H9 (cell line): ENCODE measurements at regions not wholly inside any gene's neighbourhood (a gene's known extent, or its start where the extent isn't known, plus 50 kb on each side); places are given as distances from the start of the nearest gene placed in this dataset.

Experiments used
- DNase-seq: peaks from one replicate; pipeline ENCODE4 v3.0.0-alpha.2; 2017
- H2AFZ ChIP-seq: one replicate; pipeline ENCODE4 v1.6.1; 2013; ENCODE audit warnings: mild to moderate bottlenecking, low read length, control low read depth, moderate library complexity
- H2AK5ac ChIP-seq: 2 replicates; pipeline ENCODE4 v1.6.1; 2013; ENCODE audit warnings: low read length, control low read depth, mixed read lengths; ENCODE audit not compliant: insufficient read length
- H2BK120ac ChIP-seq: one replicate; pipeline ENCODE4 v1.6.1; 2013; ENCODE audit warnings: low read depth, mild to moderate bottlenecking, low read length, control low read depth, inconsistent platforms; ENCODE audit not compliant: poor library complexity, severe bottlenecking
- H2BK12ac ChIP-seq: 2 replicates; pipeline ENCODE4 v1.6.1; 2013; ENCODE audit warnings: low read length, control low read depth, mixed read lengths, low read depth; ENCODE audit not compliant: insufficient read length
- H2BK15ac ChIP-seq: 2 replicates; pipeline ENCODE4 v1.6.1; 2013; ENCODE audit warnings: low read depth, low read length, control low read depth
- H2BK20ac ChIP-seq: one replicate; pipeline ENCODE4 v1.6.1; 2013; ENCODE audit warnings: low read depth, mild to moderate bottlenecking, low read length, control low read depth, inconsistent platforms; ENCODE audit not compliant: poor library complexity, severe bottlenecking
- H2BK5ac ChIP-seq: 2 replicates; pipeline ENCODE4 v1.6.1; 2013; ENCODE audit warnings: low read length, control low read depth, mixed read lengths; ENCODE audit not compliant: insufficient read length
- H3K14ac ChIP-seq: 2 replicates; pipeline ENCODE4 v1.6.1; 2013; ENCODE audit warnings: low read length, control low read depth; ENCODE audit not compliant: insufficient read depth
- H3K18ac ChIP-seq: 2 replicates; pipeline ENCODE4 v1.6.1; 2013; ENCODE audit warnings: low read depth, mild to moderate bottlenecking, mixed read lengths, low read length, control low read depth; ENCODE audit not compliant: insufficient read length
- H3K23ac ChIP-seq: 2 replicates; pipeline ENCODE4 v1.6.1; 2013; ENCODE audit warnings: low read length, control low read depth, mixed read lengths, low read depth; ENCODE audit not compliant: insufficient read length
- H3K23me2 ChIP-seq: 2 replicates; pipeline ENCODE4 v1.6.1; 2013; ENCODE audit warnings: low read depth, mild to moderate bottlenecking, mixed read lengths, low read length, control low read depth; ENCODE audit not compliant: insufficient read length, poor library complexity, severe bottlenecking
- H3K27ac ChIP-seq: 2 replicates; pipeline ENCODE4 v1.5.1; 2013; ENCODE audit warnings: low read length, control low read depth, mixed read lengths, low read depth; ENCODE audit not compliant: insufficient read length
- H3K27me3 ChIP-seq: 2 replicates; pipeline ENCODE4 v1.6.1; 2013; ENCODE audit warnings: low read length, control low read depth, inconsistent platforms; ENCODE audit not compliant: insufficient read depth
- H3K4ac ChIP-seq: 2 replicates; pipeline ENCODE4 v1.6.1; 2013; ENCODE audit warnings: low read depth, mild to moderate bottlenecking, control low read depth, inconsistent platforms, low read length, moderate library complexity
- H3K4me1 ChIP-seq: 2 replicates; pipeline ENCODE4 v1.6.1; 2013; ENCODE audit warnings: low read length, control low read depth, inconsistent platforms; ENCODE audit not compliant: insufficient read depth
- H3K4me2 ChIP-seq: 2 replicates; pipeline ENCODE4 v1.6.1; 2013; ENCODE audit warnings: low read length, control low read depth, mixed read lengths; ENCODE audit not compliant: insufficient read length, insufficient read depth
- H3K56ac ChIP-seq: 2 replicates; pipeline ENCODE4 v1.6.1; 2013; ENCODE audit warnings: low read depth, mild to moderate bottlenecking, mixed read lengths, low read length, control low read depth; ENCODE audit not compliant: insufficient read length
- H3K79me1 ChIP-seq: 2 replicates; pipeline ENCODE4 v1.6.1; 2013; ENCODE audit warnings: low read depth, mild to moderate bottlenecking, moderate library complexity, low read length, control low read depth, inconsistent platforms; ENCODE audit not compliant: insufficient read depth, poor library complexity, severe bottlenecking
- H3K79me2 ChIP-seq: 2 replicates; pipeline ENCODE4 v1.6.1; 2013; ENCODE audit warnings: low read length, control low read depth, inconsistent platforms; ENCODE audit not compliant: insufficient read depth
- H3K9ac ChIP-seq: 2 replicates; pipeline ENCODE4 v1.6.1; 2013; ENCODE audit warnings: low read length, control low read depth, mixed read lengths; ENCODE audit not compliant: insufficient read length; ENCODE audit errors: extremely low read depth
- H3K9me3 ChIP-seq: one replicate; pipeline ENCODE4 v1.6.1; 2013; ENCODE audit warnings: low read depth, low read length, inconsistent platforms; ENCODE audit not compliant: control insufficient read depth
- H3T11ph ChIP-seq: one replicate; pipeline ENCODE4 v1.6.1; 2013; ENCODE audit warnings: mild to moderate bottlenecking, low read length, control low read depth, inconsistent platforms
- H4K20me1 ChIP-seq: one replicate; pipeline ENCODE4 v1.6.1; 2013; ENCODE audit not compliant: control insufficient read depth, insufficient read length, insufficient read depth
- H4K5ac ChIP-seq: 2 replicates; pipeline ENCODE4 v1.6.1; 2013; ENCODE audit warnings: low read depth, mild to moderate bottlenecking, mixed read lengths, low read length, control low read depth; ENCODE audit not compliant: insufficient read length
- H4K8ac ChIP-seq: replicated peaks from 2 replicates; pipeline ENCODE4 v1.6.1; 2013; ENCODE audit warnings: low read length, control low read depth, mixed read lengths, low read depth; ENCODE audit not compliant: insufficient read length
- H4K91ac ChIP-seq: 2 replicates; pipeline ENCODE4 v1.6.1; 2013; ENCODE audit warnings: low read depth, mild to moderate bottlenecking, moderate library complexity, mixed read lengths, low read length, control low read depth; ENCODE audit not compliant: insufficient read length
- H3K27ac Mint-ChIP-seq, 3 experiments: 2 replicates in 2 of 3; 3 replicates in 1 of 3; pipeline ENCODE4 v1.8.0; 2020 to 2021; ENCODE audit warnings: mixed read lengths in 3 of 3, mild to moderate bottlenecking in 1 of 3, moderate library complexity in 1 of 3
- H3K27me3 Mint-ChIP-seq: 2 replicates; pipeline ENCODE4 v1.8.0; 2021; ENCODE audit warnings: low read depth, mild to moderate bottlenecking, moderate library complexity, mixed read lengths
- H3K36me3 Mint-ChIP-seq, 3 experiments: 2 replicates in 2 of 3; 3 replicates in 1 of 3; pipeline ENCODE4 v1.8.0; 2020 to 2021; ENCODE audit warnings: low read depth in 3 of 3, mixed read lengths in 3 of 3; ENCODE audit not compliant: insufficient read depth in 1 of 3
- H3K4me1 Mint-ChIP-seq, 2 experiments: 2 replicates each; pipeline ENCODE4 v1.8.0; 2020; ENCODE audit warnings: mixed read lengths in 2 of 2
- H3K4me3 Mint-ChIP-seq, 2 experiments: 2 replicates in 1 of 2; 3 replicates in 1 of 2; pipeline ENCODE4 v1.8.0; 2020 to 2021; ENCODE audit warnings: mild to moderate bottlenecking in 2 of 2, mixed read lengths in 2 of 2, moderate library complexity in 1 of 2
- H3K9me3 Mint-ChIP-seq, 2 experiments: 2 replicates in 1 of 2; 3 replicates in 1 of 2; pipeline ENCODE4 v1.8.0; 2020; ENCODE audit warnings: mild to moderate bottlenecking in 2 of 2, mixed read lengths in 2 of 2, moderate library complexity in 1 of 2
- CTCF ChIP-seq: fragments of 200-600 bp; sonication (generic); conservative IDR thresholded peaks from 3 replicates; pipeline ENCODE4 v1.8.0; 2021; ENCODE audit warnings: antibody characterized with exemption, mild to moderate bottlenecking
- WGBS: extraction: QIAGEN DNeasy Blood & Tissue Kit; methylation state at CpG from one replicate; pipeline ENCODE4 v1.1.7; 2013; ENCODE audit warnings: missing lambda C conversion rate, low lambda C conversion rate, mixed read lengths; ENCODE audit not compliant: insufficient read length; ENCODE audit errors: extremely low coverage; 5-methylcytosine and 5-hydroxymethylcytosine counted together

DNA sequence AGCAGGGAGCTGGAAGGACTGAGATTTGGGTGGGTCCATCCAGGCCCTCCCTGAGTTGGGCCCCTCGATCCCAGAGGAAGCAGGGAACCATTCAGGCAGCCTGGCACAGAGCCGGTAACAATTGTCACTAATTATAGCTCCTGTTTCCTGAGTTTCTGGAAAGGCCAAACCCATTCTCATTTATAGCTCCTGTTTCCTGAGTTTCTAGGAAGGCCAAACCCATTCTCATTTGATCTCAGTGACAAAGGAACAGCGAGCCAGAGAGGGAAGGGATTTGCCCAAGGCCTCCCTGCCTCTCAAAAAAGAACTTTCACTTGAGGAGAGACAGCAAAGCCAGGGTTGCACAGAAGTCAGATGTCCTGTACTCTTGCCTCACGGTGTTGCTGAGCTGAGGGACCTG, 521.9 kb downstream of the TYW1 start:
- no peaks in the 10 kb centered on the region for H3K79me2 ChIP-seq
- TF ChIP-seq CTCF: no peak
- H2BK20ac ChIP-seq: no peak overlapping the region
- Mint-ChIP-seq H3K27me3 (no peaks in the 10 kb centered on the region; the same call in 1 of the 2 replicates), H3K4me1 (peaks cover 6 to 18% of the 10 kb centered on the region in 2 experiments; a peak in 3 of 4 replicates), H3K36me3 (peaks cover 24 to 40% (median 29%) of the 10 kb centered on the region in 3 experiments), H3K27ac (no peak overlapping the region; a peak in 1 of 7 replicates), H3K4me3 (no peak overlapping the region; a peak in 1 of 5 replicates), H3K9me3 (peaks cover 37 to 41% of the 10 kb centered on the region in 2 experiments)
- H3K4me1 ChIP-seq: no peaks in the 10 kb centered on the region; the same call in 1 of the 2 replicates
- H4K8ac ChIP-seq: no peak overlapping the region
- H3K23me2 ChIP-seq: no peaks in the 10 kb centered on the region
- no peak overlapping the region for H3K4ac ChIP-seq
- H3K18ac ChIP-seq: no peak overlapping the region
- H4K20me1 ChIP-seq: no peaks in the 10 kb centered on the region
- H3K27me3 ChIP-seq: no peaks in the 10 kb centered on the region
- H3K4me2 ChIP-seq: no peak overlapping the region
- H4K91ac ChIP-seq: no peak overlapping the region
- no peak overlapping the region for H2AK5ac ChIP-seq
- DNase-seq: no peak
- H2BK15ac ChIP-seq: no peak overlapping the region
- H3K14ac ChIP-seq: no peak overlapping the region; the same call in 1 of the 2 replicates
- no peak overlapping the region for H3K27ac ChIP-seq
- H2AFZ ChIP-seq: no peak overlapping the region
- H2BK5ac ChIP-seq: no peak overlapping the region
- H3T11ph ChIP-seq: no peak overlapping the region
- no peak overlapping the region for H3K56ac ChIP-seq
- H3K79me1 ChIP-seq: no peaks in the 10 kb centered on the region
- no peak overlapping the region for H4K5ac ChIP-seq
- H3K23ac ChIP-seq: no peak overlapping the region
- no peak overlapping the region for H2BK12ac ChIP-seq
- no peak overlapping the region for H2BK120ac ChIP-seq
- H3K9me3 ChIP-seq: peaks cover 9% of the 10 kb centered on the region
- H3K9ac ChIP-seq: no peak overlapping the region
- no CpG with 5 or more reads among the region's 4 CpGs for WGBS
